ENCODE measurements at regions not wholly inside any gene's neighbourhood (a gene's known extent, or its start where the extent isn't known, plus 50 kb on each side); places are given as distances from the start of the nearest gene placed in this dataset.
"Not testable (repeated sequence)": the region's sequence is repeated elsewhere in the genome, so short reads cannot be mapped to it uniquely, and the experiment has no call there.

- no peak for DNase-seq (ENCODE audit: low read depth)
- no peak overlapping the region for H3K4me3 ChIP-seq (ENCODE audit: low read depth, low read length)
- TF ChIP-seq CTCF (conservative IDR thresholded peaks at IDR 0.05; ENCODE audit: low read depth, low read length) = no peak
These were observed 71.2 kb downstream of the RMI2 start for GRCh38 chr16:11416228-11417001.

- no peak for DNase-seq (ENCODE audit: low read depth)
- no peak for TF ChIP-seq CTCF (conservative IDR thresholded peaks at IDR 0.05; ENCODE audit: low read depth, low read length)
- no peak overlapping the region for H3K4me3 ChIP-seq (ENCODE audit: low read depth, low read length)
These were observed 72.2 kb downstream of the RMI2 start for GRCh38 chr16:11417487-11417886.

GRCh38 chr16:11418506-11418905 is 73.2 kb downstream of the RMI2 start:
- H3K4me3 ChIP-seq (ENCODE audit: low read depth, low read length) = no peak overlapping the region
- TF ChIP-seq CTCF (conservative IDR thresholded peaks at IDR 0.05; ENCODE audit: low read depth, low read length) = no peak
- DNase-seq (ENCODE audit: low read depth) = no peak

- not testable (repeated sequence) for DNase-seq (ENCODE audit: low read depth); H3K4me3 ChIP-seq (ENCODE audit: low read depth, low read length)
These were observed 74.8 kb downstream of the RMI2 start for GRCh38 chr16:11420067-11420466.

- no peak for TF ChIP-seq CTCF (conservative IDR thresholded peaks at IDR 0.05; ENCODE audit: low read depth, low read length)
- no peak overlapping the region for H3K4me3 ChIP-seq (ENCODE audit: low read depth, low read length)
- DNase-seq (ENCODE audit: low read depth) = no peak
These were observed 75.6 kb downstream of the RMI2 start for GRCh38 chr16:11420895-11421294.

- H3K4me3 ChIP-seq (ENCODE audit: low read depth, low read length) = no peak overlapping the region
- TF ChIP-seq CTCF (conservative IDR thresholded peaks at IDR 0.05; ENCODE audit: low read depth, low read length) = no peak
- DNase-seq (ENCODE audit: low read depth) = no peak
These were observed 77.4 kb downstream of the RMI2 start for GRCh38 chr16:11422381-11423314.

- TF ChIP-seq CTCF (conservative IDR thresholded peaks at IDR 0.05; ENCODE audit: low read depth, low read length) = no peak
- no peak for DNase-seq (ENCODE audit: low read depth)
- no peak overlapping the region for H3K4me3 ChIP-seq (ENCODE audit: low read depth, low read length)
These were observed 78.3 kb downstream of the RMI2 start for GRCh38 chr16:11423315-11424117.

Measured in epithelial cell of proximal tubule (primary cell).